ENCODE measurements at regions not wholly inside any gene's neighbourhood (a gene's known extent, or its start where the extent isn't known, plus 50 kb on each side); places are given as distances from the start of the nearest gene placed in this dataset.

DNA sequence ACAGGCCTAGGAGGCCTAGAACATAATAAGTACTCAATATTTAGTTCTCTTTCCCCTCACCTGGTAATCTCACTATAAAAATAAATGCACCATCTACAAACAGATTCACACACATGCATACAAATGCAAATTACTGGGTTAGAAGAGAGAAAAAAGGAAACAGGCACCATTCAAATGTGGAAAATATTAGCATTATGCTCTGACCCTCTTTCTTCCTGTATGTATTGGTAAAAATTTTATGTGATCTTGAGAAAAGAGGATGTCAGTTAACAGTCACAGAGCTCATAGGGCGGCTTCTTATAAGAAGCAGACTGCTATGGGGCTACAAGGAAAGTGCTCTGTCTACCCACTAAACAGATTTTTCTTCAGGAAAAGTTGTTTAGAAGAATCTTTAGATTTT lies 565.4 kb downstream of the LMO4 start:
- TF ChIP-seq, protein P1, sequence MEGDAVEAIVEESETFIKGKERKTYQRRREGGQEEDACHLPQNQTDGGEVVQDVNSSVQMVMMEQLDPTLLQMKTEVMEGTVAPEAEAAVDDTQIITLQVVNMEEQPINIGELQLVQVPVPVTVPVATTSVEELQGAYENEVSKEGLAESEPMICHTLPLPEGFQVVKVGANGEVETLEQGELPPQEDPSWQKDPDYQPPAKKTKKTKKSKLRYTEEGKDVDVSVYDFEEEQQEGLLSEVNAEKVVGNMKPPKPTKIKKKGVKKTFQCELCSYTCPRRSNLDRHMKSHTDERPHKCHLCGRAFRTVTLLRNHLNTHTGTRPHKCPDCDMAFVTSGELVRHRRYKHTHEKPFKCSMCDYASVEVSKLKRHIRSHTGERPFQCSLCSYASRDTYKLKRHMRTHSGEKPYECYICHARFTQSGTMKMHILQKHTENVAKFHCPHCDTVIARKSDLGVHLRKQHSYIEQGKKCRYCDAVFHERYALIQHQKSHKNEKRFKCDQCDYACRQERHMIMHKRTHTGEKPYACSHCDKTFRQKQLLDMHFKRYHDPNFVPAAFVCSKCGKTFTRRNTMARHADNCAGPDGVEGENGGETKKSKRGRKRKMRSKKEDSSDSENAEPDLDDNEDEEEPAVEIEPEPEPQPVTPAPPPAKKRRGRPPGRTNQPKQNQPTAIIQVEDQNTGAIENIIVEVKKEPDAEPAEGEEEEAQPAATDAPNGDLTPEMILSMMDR (conservative IDR thresholded peaks at IDR 0.05; ENCODE audit: low read depth, low read length) = no peak
- TF ChIP-seq EZH2 (IDR thresholded peaks at IDR 0.05; ENCODE audit: borderline replicate concordance, low read depth, low read length, poor library complexity, severe bottlenecking) = no peak
- ChIA-PET CTCF (no interaction called here), POLR2A (ENCODE audit: low non-redundant PET) (no interaction called here)
- intact Hi-C loops (cut with micrococcal nuclease; ENCODE audit: unreplicated experiment) = no loop called here
- Histone ChIP-seq H3K4me3 (ENCODE audit: low read depth, low read length, poor library complexity, severe bottlenecking) (no peak overlapping the region), H3K36me3 (ENCODE audit: insufficient read depth, low read length, poor library complexity, severe bottlenecking) (no peaks in the 10 kb centered on the region), H3K9me3 (ENCODE audit: low read depth, low read length, poor library complexity, severe bottlenecking) (no peaks in the 10 kb centered on the region), H3K4me1 (ENCODE audit: insufficient read depth, low read length, poor library complexity, severe bottlenecking) (no peaks in the 10 kb centered on the region), H3K27me3 (replicated peaks; ENCODE audit: insufficient read depth, low read depth, low read length, poor library complexity) (no peaks in the 10 kb centered on the region), H3K27ac (ENCODE audit: low read depth, low read length, poor library complexity, severe bottlenecking) (no peak overlapping the region)
- BruUV-seq (replicated peaks) = no TSS peak
- DNase-seq (ENCODE audit: low spot score) = no peak

DNA sequence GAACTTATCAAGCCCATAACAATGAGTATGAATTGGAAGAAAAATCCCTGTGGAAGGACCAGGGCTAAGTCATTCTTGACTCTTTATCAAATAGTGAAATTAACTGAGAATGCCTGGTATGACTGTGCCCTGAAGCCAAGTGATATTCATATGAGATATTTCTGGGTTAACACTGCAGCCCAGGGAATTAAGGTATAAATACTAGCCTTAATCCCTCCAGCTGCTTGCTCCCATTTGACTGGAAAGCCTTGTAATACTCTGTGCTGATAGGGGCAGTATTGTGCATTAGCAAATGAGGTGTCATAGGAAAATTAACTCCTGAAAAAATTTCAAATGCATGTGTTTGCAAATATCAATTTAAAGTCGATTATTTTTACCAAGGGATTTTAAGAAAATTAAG lies 568.8 kb downstream of the LMO4 start:
- Histone ChIP-seq H3K27ac (ENCODE audit: low read depth, low read length, poor library complexity, severe bottlenecking) (no peak overlapping the region), H3K36me3 (ENCODE audit: insufficient read depth, low read length, poor library complexity, severe bottlenecking) (no peaks in the 10 kb centered on the region), H3K27me3 (replicated peaks; ENCODE audit: insufficient read depth, low read depth, low read length, poor library complexity) (no peaks in the 10 kb centered on the region), H3K4me3 (ENCODE audit: low read depth, low read length, poor library complexity, severe bottlenecking) (no peak overlapping the region), H3K4me1 (ENCODE audit: insufficient read depth, low read length, poor library complexity, severe bottlenecking) (no peaks in the 10 kb centered on the region), H3K9me3 (ENCODE audit: low read depth, low read length, poor library complexity, severe bottlenecking) (no peaks in the 10 kb centered on the region)
- BruUV-seq (replicated peaks) = no TSS peak
- TF ChIP-seq, protein P1 (conservative IDR thresholded peaks at IDR 0.05; ENCODE audit: low read depth, low read length) = no peak
- no peak for TF ChIP-seq EZH2 (IDR thresholded peaks at IDR 0.05; ENCODE audit: borderline replicate concordance, low read depth, low read length, poor library complexity, severe bottlenecking)
- DNase-seq (ENCODE audit: low spot score) = no peak
- ChIA-PET CTCF (no interaction called here), POLR2A (ENCODE audit: low non-redundant PET) (no interaction called here)
- intact Hi-C loops (cut with micrococcal nuclease; ENCODE audit: unreplicated experiment) = no loop called here

DNA sequence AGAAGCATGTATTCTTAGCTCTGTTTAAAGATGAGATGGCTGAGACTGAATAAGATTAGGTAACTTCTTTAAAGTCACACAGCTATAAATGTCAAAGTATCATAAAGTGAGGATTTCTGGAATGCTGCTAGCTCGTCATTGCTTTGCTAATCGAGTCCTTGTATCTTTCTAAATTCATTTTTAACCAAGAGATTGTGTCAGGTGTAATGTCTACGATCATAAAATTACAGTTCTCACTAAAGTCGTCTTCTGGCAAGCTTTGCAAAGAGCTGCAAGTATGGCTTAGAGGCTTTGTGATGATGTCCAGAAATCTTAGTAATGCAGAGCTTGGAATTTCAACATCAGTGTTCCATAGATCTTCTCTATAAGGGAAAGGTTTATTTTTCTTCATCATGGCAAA lies 569.8 kb downstream of the LMO4 start:
- ChIA-PET CTCF (no interaction called here), POLR2A (ENCODE audit: low non-redundant PET) (no interaction called here)
- intact Hi-C loops (cut with micrococcal nuclease; ENCODE audit: unreplicated experiment) = no loop called here
- Histone ChIP-seq H3K4me1 (ENCODE audit: insufficient read depth, low read length, poor library complexity, severe bottlenecking) (no peaks in the 10 kb centered on the region), H3K27me3 (replicated peaks; ENCODE audit: insufficient read depth, low read depth, low read length, poor library complexity) (no peaks in the 10 kb centered on the region), H3K27ac (ENCODE audit: low read depth, low read length, poor library complexity, severe bottlenecking) (no peak overlapping the region), H3K9me3 (ENCODE audit: low read depth, low read length, poor library complexity, severe bottlenecking) (no peaks in the 10 kb centered on the region), H3K36me3 (ENCODE audit: insufficient read depth, low read length, poor library complexity, severe bottlenecking) (no peaks in the 10 kb centered on the region), H3K4me3 (ENCODE audit: low read depth, low read length, poor library complexity, severe bottlenecking) (no peak overlapping the region)
- no TSS peak for BruUV-seq (replicated peaks)
- TF ChIP-seq EZH2 (IDR thresholded peaks at IDR 0.05; ENCODE audit: borderline replicate concordance, low read depth, low read length, poor library complexity, severe bottlenecking) = no peak
- TF ChIP-seq, protein P1 (conservative IDR thresholded peaks at IDR 0.05; ENCODE audit: low read depth, low read length) = no peak
- DNase-seq (ENCODE audit: low spot score) = no peak

All from A673 (cell line).